ENCODE measurements at regions not wholly inside any gene's neighbourhood (a gene's known extent, or its start where the extent isn't known, plus 50 kb on each side); places are given as distances from the start of the nearest gene placed in this dataset.
"Not testable (repeated sequence)": the region's sequence is repeated elsewhere in the genome, so short reads cannot be mapped to it uniquely, and the experiment has no call there.

DNA sequence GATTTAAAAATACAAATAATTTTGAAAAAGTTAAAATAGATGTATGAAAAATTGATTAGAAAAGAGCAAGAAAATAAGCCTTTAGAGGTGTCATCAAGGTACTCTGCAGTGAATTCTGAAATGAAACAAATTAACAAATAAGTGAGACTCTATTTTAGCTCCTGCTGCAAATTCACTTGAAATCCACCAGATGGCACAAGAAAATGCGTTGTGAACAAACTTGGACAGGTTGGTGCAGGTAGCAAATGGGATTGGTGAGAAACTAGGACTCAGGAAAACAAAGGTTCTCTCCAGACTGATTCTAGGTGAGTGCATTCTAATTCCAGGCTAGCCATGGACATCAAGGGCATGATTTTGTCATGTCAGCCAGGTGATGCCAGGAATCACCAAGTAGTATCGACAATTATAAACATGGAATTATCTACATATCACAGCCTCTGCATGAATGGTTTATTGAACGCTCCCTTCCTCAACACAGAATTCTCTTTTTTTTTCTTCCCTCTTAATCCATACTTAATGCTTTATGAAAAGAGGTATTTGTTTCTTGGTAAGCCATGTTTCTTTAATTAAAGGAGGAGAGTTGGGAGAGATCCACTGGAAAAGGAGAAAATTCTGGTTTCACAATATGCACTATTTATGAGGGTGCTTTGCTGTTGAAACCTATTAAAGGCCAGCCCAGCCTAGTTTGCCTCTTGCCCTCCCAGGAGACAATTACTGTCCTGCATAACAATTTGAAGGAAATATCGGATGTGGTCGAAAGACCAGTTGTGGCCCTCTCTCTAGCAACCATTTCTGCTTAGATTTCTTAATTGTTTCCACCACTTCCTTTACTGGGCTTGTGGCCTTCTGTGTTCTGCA is 118.1 kb downstream of the ZNF365 start:
- ChIA-PET CTCF (interaction anchor here (0.6 to 1.5 kb wide), 4 partner anchors 11 to 330 kb away, joined by 3 to 5 read pairs (median 4); no protein-coding TSS in a partner anchor), POLR2A (interaction anchor here (0.7 kb wide), 1 partner anchor 174 kb away, joined by 3 read pairs; no protein-coding TSS in a partner anchor)
- no peaks in the 10 kb centered on the region for H3K36me3 ChIP-seq (ENCODE audit: control insufficient read depth in 4 of 4, insufficient read depth in 4 of 4, low read length in 3 of 4)
- peaks cover 4 to 18% (median 10%) of the 10 kb centered on the region in 4 experiments for H3K4me1 ChIP-seq (ENCODE audit: control extremely low read depth in 1 of 4, control insufficient read depth in 4 of 4, insufficient read depth in 4 of 4, low read length in 3 of 4)
- DNase-seq, result peak; percentile 7 to 50 (median 47)
- no peak overlapping the region for H3K4me3 ChIP-seq (ENCODE audit: control insufficient read depth in 1 of 7, extremely low read depth in 1 of 7, insufficient read depth in 4 of 7, low read depth in 2 of 7, low read length in 6 of 7)
- H3K27me3 ChIP-seq (replicated peaks in 2 of 5; ENCODE audit: control insufficient read depth in 4 of 5, insufficient read depth in 5 of 5, low read length in 4 of 5), result peaks cover 0 to 17% (median 12%) of the 10 kb centered on the region in 5 experiments
- H3K27ac ChIP-seq (ENCODE audit: insufficient read depth in 1 of 2, low read depth in 1 of 2, low read length in 2 of 2, poor library complexity in 1 of 2, severe bottlenecking in 2 of 2), result no peak overlapping the region
- H3K9me3 ChIP-seq (ENCODE audit: control extremely low read depth in 1 of 5, control insufficient read depth in 4 of 5, insufficient read depth in 2 of 5, low read depth in 1 of 5, low read length in 4 of 5), result no peaks in the 10 kb centered on the region
- WGBS (ENCODE audit: insufficient coverage), result 13% methylated on average over 3 of the region's 5 CpGs

DNA sequence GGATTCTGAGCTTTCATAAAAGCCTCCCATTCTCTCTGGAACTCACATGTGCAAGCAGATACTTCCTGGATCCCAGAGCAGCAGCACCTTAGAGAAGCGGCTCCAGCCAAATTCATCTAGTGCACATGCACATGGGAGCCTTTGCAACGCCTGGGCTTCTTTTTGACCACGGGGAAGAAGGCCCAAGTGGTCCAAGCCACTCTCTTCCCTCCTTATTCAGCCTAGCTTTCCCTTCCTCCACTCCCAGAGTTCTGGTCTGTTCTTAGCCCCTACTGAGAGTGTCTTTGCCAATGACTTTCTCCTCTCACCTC is 118.7 kb downstream of the ZNF365 start:
- ChIA-PET CTCF (interaction anchor here (0.7 to 1.5 kb wide), 3 partner anchors 10 to 330 kb away, joined by 3 to 4 read pairs (median 3); no protein-coding TSS in a partner anchor), POLR2A (no interaction called here)

DNA sequence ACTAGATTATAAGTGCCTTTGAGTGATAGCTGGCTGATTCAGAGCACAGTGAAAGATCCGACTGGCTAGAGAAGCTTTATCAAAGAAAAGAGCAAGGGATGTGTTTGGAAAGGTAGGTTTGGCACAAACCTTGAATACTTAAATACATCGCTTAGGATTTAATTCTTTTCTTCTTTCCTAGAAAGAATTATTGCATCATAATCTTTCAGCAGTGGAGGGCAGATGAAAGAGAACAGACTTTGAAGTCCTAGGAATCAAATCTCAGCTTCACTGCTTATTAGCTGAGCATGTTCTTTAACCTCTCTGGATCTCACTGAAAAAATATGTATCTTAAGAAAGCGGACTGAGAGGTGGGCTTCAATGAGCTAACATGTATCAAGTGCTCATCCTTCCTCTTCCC is 122.8 kb downstream of the ZNF365 start:
- Histone ChIP-seq H3K4me1 (ENCODE audit: control extremely low read depth in 1 of 4, control insufficient read depth in 4 of 4, insufficient read depth in 4 of 4, low read length in 3 of 4) (peaks cover 4 to 14% (median 10%) of the 10 kb centered on the region in 4 experiments), H3K27ac (ENCODE audit: insufficient read depth in 1 of 2, low read depth in 1 of 2, low read length in 2 of 2, poor library complexity in 1 of 2, severe bottlenecking in 2 of 2) (no peak overlapping the region), H3K36me3 (ENCODE audit: control insufficient read depth in 4 of 4, insufficient read depth in 4 of 4, low read length in 3 of 4) (no peaks in the 10 kb centered on the region), H3K27me3 (replicated peaks in 2 of 5; ENCODE audit: control insufficient read depth in 4 of 5, insufficient read depth in 5 of 5, low read length in 4 of 5) (peaks cover 0 to 35% (median 19%) of the 10 kb centered on the region in 5 experiments), H3K4me3 (ENCODE audit: control insufficient read depth in 1 of 7, extremely low read depth in 1 of 7, insufficient read depth in 4 of 7, low read depth in 2 of 7, low read length in 6 of 7) (no peak overlapping the region), H3K9me3 (ENCODE audit: control extremely low read depth in 1 of 5, control insufficient read depth in 4 of 5, insufficient read depth in 2 of 5, low read depth in 1 of 5, low read length in 4 of 5) (peaks cover 0 to 1% (median 0%) of the 10 kb centered on the region in 5 experiments)
- POLR2A ChIA-PET, result no interaction called here
- no peak for DNase-seq
- CTCF ChIA-PET, result interaction anchor here (1.5 kb wide), 1 partner anchor 8 kb away, joined by 4 read pairs; no protein-coding TSS in a partner anchor
- 100% methylated on average over 2 of the region's 3 CpGs for WGBS (ENCODE audit: insufficient coverage)

More for the DNA sequence above, 118.7 kb downstream of the ZNF365 start:
- Histone ChIP-seq H3K27me3 (replicated peaks in 2 of 5; ENCODE audit: control insufficient read depth in 4 of 5, insufficient read depth in 5 of 5, low read length in 4 of 5) (peaks cover 0 to 23% (median 18%) of the 10 kb centered on the region in 5 experiments), H3K36me3 (ENCODE audit: control insufficient read depth in 4 of 4, insufficient read depth in 4 of 4, low read length in 3 of 4) (no peaks in the 10 kb centered on the region), H3K4me3 (ENCODE audit: control insufficient read depth in 1 of 7, extremely low read depth in 1 of 7, insufficient read depth in 4 of 7, low read depth in 2 of 7, low read length in 6 of 7) (no peak overlapping the region), H3K4me1 (ENCODE audit: control extremely low read depth in 1 of 4, control insufficient read depth in 4 of 4, insufficient read depth in 4 of 4, low read length in 3 of 4) (peaks cover 4 to 18% (median 10%) of the 10 kb centered on the region in 4 experiments), H3K27ac (ENCODE audit: insufficient read depth in 1 of 2, low read depth in 1 of 2, low read length in 2 of 2, poor library complexity in 1 of 2, severe bottlenecking in 2 of 2) (no peak overlapping the region), H3K9me3 (ENCODE audit: control extremely low read depth in 1 of 5, control insufficient read depth in 4 of 5, insufficient read depth in 2 of 5, low read depth in 1 of 5, low read length in 4 of 5) (no peaks in the 10 kb centered on the region)
- DNase-seq, result no peak
- WGBS (ENCODE audit: insufficient coverage), result 65% methylated on average over 2 of the region's 3 CpGs

DNA sequence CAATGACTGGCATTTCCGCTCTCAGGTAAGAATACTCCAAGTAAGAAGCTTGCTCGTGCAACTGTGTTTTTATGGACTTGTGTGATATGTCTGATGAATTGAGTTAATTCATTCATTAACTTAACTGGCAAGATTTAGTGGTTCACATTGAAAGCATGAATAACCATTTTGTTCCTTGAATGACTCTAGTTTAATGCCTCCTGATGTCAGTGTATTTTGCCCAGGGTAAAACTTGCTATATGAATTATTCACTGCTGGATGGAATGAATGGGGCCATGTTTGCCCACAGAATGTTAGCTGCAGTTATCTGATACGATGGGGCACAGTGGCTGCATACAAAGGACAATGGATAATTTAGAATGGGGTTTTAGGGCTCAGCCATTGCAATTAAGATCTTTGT is 124.1 kb downstream of the ZNF365 start:
- CTCF ChIA-PET, result interaction anchor here (0.6 kb wide), 1 partner anchor 648 kb away, joined by 3 read pairs; no protein-coding TSS in a partner anchor
- 100% methylated on average over 2 of the region's 3 CpGs for WGBS (ENCODE audit: insufficient coverage)

DNA sequence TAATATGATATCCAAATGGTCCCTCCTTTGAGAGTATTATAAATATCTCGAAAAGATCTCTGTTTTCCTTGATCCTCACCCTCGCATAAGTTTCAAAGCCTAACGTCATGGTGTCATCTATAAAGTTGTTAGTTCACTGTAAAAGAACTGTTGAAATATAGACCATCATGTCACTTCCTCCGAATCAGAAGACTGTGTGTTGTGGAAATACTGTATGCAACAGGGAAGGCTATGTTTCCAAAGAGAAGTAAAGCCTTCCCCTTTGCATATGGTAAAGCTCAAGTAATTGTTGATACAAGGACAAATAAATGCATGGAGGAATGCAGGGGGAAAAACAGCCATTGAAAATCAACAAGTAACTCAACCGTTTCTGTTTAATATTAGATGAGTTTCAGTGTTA is 125.9 kb downstream of the ZNF365 start:
- H3K4me1 ChIP-seq (ENCODE audit: control extremely low read depth in 1 of 4, control insufficient read depth in 4 of 4, insufficient read depth in 4 of 4, low read length in 3 of 4); H3K4me3 ChIP-seq (ENCODE audit: control insufficient read depth in 1 of 7, extremely low read depth in 1 of 7, insufficient read depth in 4 of 7, low read depth in 2 of 7, low read length in 6 of 7); H3K27ac ChIP-seq (ENCODE audit: insufficient read depth in 1 of 2, low read depth in 1 of 2, low read length in 2 of 2, poor library complexity in 1 of 2, severe bottlenecking in 2 of 2); DNase-seq; H3K36me3 ChIP-seq (ENCODE audit: control insufficient read depth in 4 of 4, insufficient read depth in 4 of 4, low read length in 3 of 4); H3K9me3 ChIP-seq (ENCODE audit: control extremely low read depth in 1 of 5, control insufficient read depth in 4 of 5, insufficient read depth in 2 of 5, low read depth in 1 of 5, low read length in 4 of 5); POLR2A ChIA-PET; CTCF ChIA-PET: not testable (repeated sequence)
- WGBS (ENCODE audit: insufficient coverage), result no CpG with 5 or more reads among the region's 5 CpGs
- H3K27me3 ChIP-seq (replicated peaks in 2 of 5; ENCODE audit: control insufficient read depth in 4 of 5, insufficient read depth in 5 of 5, low read length in 4 of 5), result peaks cover 0 to 25% (median 12%) of the 10 kb centered on the region in 5 experiments

More for the DNA sequence above, 124.1 kb downstream of the ZNF365 start:
- peaks cover 0 to 1% (median 0%) of the 10 kb centered on the region in 5 experiments for H3K9me3 ChIP-seq (ENCODE audit: control extremely low read depth in 1 of 5, control insufficient read depth in 4 of 5, insufficient read depth in 2 of 5, low read depth in 1 of 5, low read length in 4 of 5)
- H3K27me3 ChIP-seq (replicated peaks in 2 of 5; ENCODE audit: control insufficient read depth in 4 of 5, insufficient read depth in 5 of 5, low read length in 4 of 5), result peaks cover 0 to 34% (median 17%) of the 10 kb centered on the region in 5 experiments
- no peaks in the 10 kb centered on the region for H3K36me3 ChIP-seq (ENCODE audit: control insufficient read depth in 4 of 4, insufficient read depth in 4 of 4, low read length in 3 of 4)
- H3K4me3 ChIP-seq (ENCODE audit: control insufficient read depth in 1 of 7, extremely low read depth in 1 of 7, insufficient read depth in 4 of 7, low read depth in 2 of 7, low read length in 6 of 7), result no peak overlapping the region
- POLR2A ChIA-PET, result no interaction called here
- DNase-seq, result no peak
- H3K27ac ChIP-seq (ENCODE audit: insufficient read depth in 1 of 2, low read depth in 1 of 2, low read length in 2 of 2, poor library complexity in 1 of 2, severe bottlenecking in 2 of 2), result no peak overlapping the region
- peaks cover 0 to under 1% (median 0%) of the 10 kb centered on the region in 4 experiments for H3K4me1 ChIP-seq (ENCODE audit: control extremely low read depth in 1 of 4, control insufficient read depth in 4 of 4, insufficient read depth in 4 of 4, low read length in 3 of 4)

DNA sequence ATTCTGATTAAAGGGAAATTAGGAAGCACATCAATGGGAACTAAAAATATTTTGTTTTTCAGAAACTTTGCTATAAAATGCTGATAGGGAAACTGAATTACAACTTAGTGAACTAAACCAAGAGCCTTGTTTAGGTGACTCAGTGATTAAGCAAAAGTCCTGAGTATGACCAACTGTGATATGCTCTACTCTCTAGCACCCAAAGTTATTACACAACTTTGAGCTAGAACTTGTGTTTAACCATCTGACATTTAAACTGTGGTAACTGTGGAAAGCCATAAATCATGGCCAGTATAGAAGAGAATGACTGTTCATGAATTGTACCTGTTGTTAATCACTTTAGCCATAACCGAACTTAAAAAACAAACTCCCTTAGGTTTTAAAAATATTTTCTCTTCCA is 127.4 kb downstream of the ZNF365 start:
- peaks cover 0 to 20% (median 9%) of the 10 kb centered on the region in 5 experiments for H3K27me3 ChIP-seq (replicated peaks in 2 of 5; ENCODE audit: control insufficient read depth in 4 of 5, insufficient read depth in 5 of 5, low read length in 4 of 5)
- no peak overlapping the region for H3K4me3 ChIP-seq (ENCODE audit: control insufficient read depth in 1 of 7, extremely low read depth in 1 of 7, insufficient read depth in 4 of 7, low read depth in 2 of 7, low read length in 6 of 7)
- H3K4me1 ChIP-seq (ENCODE audit: control extremely low read depth in 1 of 4, control insufficient read depth in 4 of 4, insufficient read depth in 4 of 4, low read length in 3 of 4), result peaks cover 0 to 2% (median under 1%) of the 10 kb centered on the region in 4 experiments
- no CpG with 5 or more reads among the region's 1 CpG for WGBS (ENCODE audit: insufficient coverage)
- peak in 2 of 3 donors; percentile 39 to 40 for DNase-seq
- peaks cover 0 to 1% (median 0%) of the 10 kb centered on the region in 5 experiments for H3K9me3 ChIP-seq (ENCODE audit: control extremely low read depth in 1 of 5, control insufficient read depth in 4 of 5, insufficient read depth in 2 of 5, low read depth in 1 of 5, low read length in 4 of 5)
- ChIA-PET CTCF (no interaction called here), POLR2A (no interaction called here)
- no peaks in the 10 kb centered on the region for H3K36me3 ChIP-seq (ENCODE audit: control insufficient read depth in 4 of 4, insufficient read depth in 4 of 4, low read length in 3 of 4)
- no peak overlapping the region for H3K27ac ChIP-seq (ENCODE audit: insufficient read depth in 1 of 2, low read depth in 1 of 2, low read length in 2 of 2, poor library complexity in 1 of 2, severe bottlenecking in 2 of 2)

Data from common myeloid progenitor, CD34-positive (primary cell).